PC-3 (cell line): ENCODE measurements at regions not wholly inside any gene's neighbourhood (a gene's known extent, or its start where the extent isn't known, plus 50 kb on each side); places are given as distances from the start of the nearest gene placed in this dataset.

ENCODE experiments used
- ATAC-seq: fragments of 200-7000 bp; cut with Tn5 transposase; 2 replicates; pipeline ENCODE4 v1.9.1; 2020; ENCODE audit warnings: mild to moderate bottlenecking, moderate library complexity
- BruUV-seq: library from RNA; stranded (reverse); fragments of 400-500 nt; replicated peaks from 2 replicates; lab custom pipeline; 2021; lab: Mats Ljungman, UMichigan
- CTCF ChIA-PET: fragments of 300-600 bp; sonication (Branson Sonifier 250); formaldehyde crosslinking; loops from one replicate; lab custom pipeline; 2022; ENCODE audit warnings: antibody characterized with exemption; lab: Charles Lee
- POLR2A ChIA-PET: fragments of 300-600 bp; sonication (Branson Sonifier 250); formaldehyde crosslinking; loops from one replicate; lab custom pipeline; 2022; ENCODE audit warnings: antibody characterized with exemption; ENCODE audit not compliant: unreplicated experiment; lab: Charles Lee
- DNase-seq: peaks from one replicate; pipeline ENCODE4 v3.0.0-alpha.2; 2015
- H2AFZ ChIP-seq: fragments of 300-600 bp; sonication (generic); 2 replicates; pipeline ENCODE4 v1.6.0; 2016; ENCODE audit warnings: antibody characterized with exemption, low read length
- H3F3A ChIP-seq: fragments of 300-600 bp; sonication (generic); one replicate; pipeline ENCODE4 v1.6.0; 2017; ENCODE audit warnings: antibody characterized with exemption, low read length, control low read depth, mild to moderate bottlenecking; ENCODE audit not compliant: unreplicated experiment
- H3K27ac ChIP-seq: fragments of 300-600 bp; sonication (generic); 2 replicates; pipeline ENCODE4 v1.5.1; 2016; ENCODE audit warnings: mild to moderate bottlenecking, low read length
- H3K27me3 ChIP-seq: fragments of 300-600 bp; sonication (generic); 2 replicates; pipeline ENCODE4 v1.6.1; 2016; ENCODE audit warnings: low read length, mixed read lengths
- H3K36me3 ChIP-seq: fragments of 300-600 bp; sonication (generic); 2 replicates; pipeline ENCODE4 v1.6.1; 2016; ENCODE audit warnings: low read depth, mixed run types, low read length, mixed read lengths
- H3K4me1 ChIP-seq: fragments of 300-600 bp; sonication (generic); 2 replicates; pipeline ENCODE4 v1.5.1; 2016; ENCODE audit warnings: low read length; ENCODE audit not compliant: insufficient read depth
- H3K4me2 ChIP-seq: fragments of 300-600 bp; sonication (generic); 2 replicates; pipeline ENCODE4 v1.6.0; 2016; ENCODE audit warnings: low read length
- H3K4me3 ChIP-seq: fragments of 300-600 bp; sonication (generic); 2 replicates; pipeline ENCODE4 v1.5.1; 2016; ENCODE audit warnings: mild to moderate bottlenecking, low read length, mixed read lengths
- H3K79me2 ChIP-seq: fragments of 300-600 bp; sonication (generic); 2 replicates; pipeline ENCODE4 v1.6.1; 2017; ENCODE audit warnings: low read length, mixed read lengths
- H3K9ac ChIP-seq: fragments of 300-600 bp; sonication (generic); 2 replicates; pipeline ENCODE4 v1.6.0; 2016; ENCODE audit warnings: mild to moderate bottlenecking, low read length
- H3K9me2 ChIP-seq: fragments of 300-600 bp; sonication (generic); replicated peaks from 2 replicates; pipeline ENCODE4 v1.6.1; 2016; ENCODE audit warnings: mixed run types, low read length, mixed read lengths
- H3K9me3 ChIP-seq: fragments of 300-600 bp; sonication (generic); 2 replicates; pipeline ENCODE4 v1.6.1; 2016; ENCODE audit warnings: low read length, mixed read lengths
- H4K20me1 ChIP-seq: fragments of 300-600 bp; sonication (generic); 2 replicates; pipeline ENCODE4 v1.6.1; 2016; ENCODE audit warnings: low read length, mixed read lengths
- CTCF ChIP-seq: fragments of 300-600 bp; sonication (generic); conservative IDR thresholded peaks from 2 replicates; pipeline ENCODE4 v1.5.1; 2017; ENCODE audit warnings: antibody characterized with exemption, low read depth, mild to moderate bottlenecking, low read length
- EZH2 ChIP-seq: fragments of 300-600 bp; sonication (generic); IDR thresholded peaks from one replicate; pipeline ENCODE4 v1.6.1; 2017; ENCODE audit warnings: antibody characterized with exemption, mild to moderate bottlenecking, low read length; ENCODE audit not compliant: unreplicated experiment
- EZH2phosphoT487 ChIP-seq: fragments of 300-600 bp; sonication (generic); IDR thresholded peaks from 2 replicates; pipeline ENCODE4 v1.6.1; 2018; ENCODE audit warnings: mild to moderate bottlenecking, antibody characterized with exemption, low read length, borderline replicate concordance
- intact Hi-C: fragments of 100-400 bp; cut with micrococcal nuclease; formaldehyde crosslinking; loops from 2 replicates; pipeline ENCODE4 v1.9.0; 2023

DNA sequence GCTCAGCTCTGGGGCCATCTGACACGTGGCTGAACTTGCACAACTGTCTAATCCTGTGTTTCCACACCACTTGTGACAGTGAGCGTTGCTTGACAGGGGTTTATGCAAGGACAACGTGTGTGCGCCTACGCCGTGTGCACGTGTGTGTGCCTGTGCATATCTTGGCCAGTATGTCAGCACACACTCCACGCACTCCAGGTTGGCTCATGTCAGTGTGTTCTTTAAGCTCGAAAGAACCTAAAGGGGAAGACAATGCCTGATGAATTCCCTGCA is 85.6 kb upstream of the SALL3 start:
- Histone ChIP-seq H3K79me2 (no peaks in the 10 kb centered on the region), H3K9me2 (no peaks in the 10 kb centered on the region), H2AFZ (no peak overlapping the region), H3K27me3 (peaks cover 55% of the 10 kb centered on the region), H3K27ac (no peak overlapping the region), H3K9me3 (0 out of 2 replicates have a peak, but pooled peaks cover 5% of the 10 kb centered on the region), H3K9ac (no peak overlapping the region), H3K36me3 (no peaks in the 10 kb centered on the region), H3K4me1 (no peaks in the 10 kb centered on the region), H4K20me1 (no peaks in the 10 kb centered on the region), H3F3A (no peaks in the 10 kb centered on the region), H3K4me3 (no peak overlapping the region), H3K4me2 (no peak overlapping the region)
- DNase-seq (no peak), ATAC-seq (no peak)
- BruUV-seq, result no TSS peak
- TF ChIP-seq CTCF, result no peak
- no peak for TF ChIP-seq EZH2phosphoT487
- no peak for TF ChIP-seq EZH2
- ChIA-PET CTCF (no interaction called here), POLR2A (no interaction called here)
- intact Hi-C loops, result no loop called here

DNA sequence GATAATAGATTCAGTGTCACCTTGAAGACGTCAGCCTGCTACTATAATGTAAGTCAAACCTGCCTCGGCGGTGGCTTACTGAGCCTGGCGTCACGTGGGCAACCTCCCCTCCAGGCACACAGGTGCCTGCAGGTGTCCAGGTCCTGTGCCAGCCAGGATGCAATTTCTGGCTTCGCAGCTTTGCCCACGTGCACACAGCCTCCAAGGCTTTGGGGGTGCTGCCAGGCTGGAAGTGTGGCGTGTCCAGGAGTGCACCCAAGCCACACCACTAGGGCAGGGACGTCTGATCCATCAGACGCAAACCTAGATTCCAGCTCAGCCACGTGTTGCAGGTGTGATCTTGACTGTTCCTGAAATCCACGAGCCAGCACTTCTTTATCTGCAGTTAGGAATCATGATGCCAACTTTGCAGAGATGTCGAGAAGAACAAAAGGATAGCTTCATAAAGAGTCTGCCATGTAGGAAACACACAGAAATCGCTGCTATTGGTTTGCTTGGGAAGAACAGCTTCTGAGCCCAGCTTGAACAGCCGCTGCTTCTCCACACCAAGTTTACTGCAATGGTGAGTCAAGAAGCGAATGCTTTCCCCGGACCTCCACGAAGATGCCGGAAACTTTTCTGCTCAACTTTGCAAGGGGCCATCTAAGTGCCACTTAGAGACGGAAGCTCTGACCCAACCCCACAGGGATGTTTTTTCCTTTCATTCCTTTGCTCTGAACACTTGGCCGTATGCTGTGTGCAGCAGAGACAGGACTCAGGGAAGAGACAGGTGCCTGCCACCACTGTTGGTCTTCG is 84.2 kb upstream of the SALL3 start:
- Histone ChIP-seq H3K9me2 (no peaks in the 10 kb centered on the region), H3K27me3 (peaks cover 55% of the 10 kb centered on the region), H3K9me3 (no peaks in the 10 kb centered on the region), H3K4me2 (no peak overlapping the region), H3K79me2 (no peaks in the 10 kb centered on the region), H3K27ac (no peak overlapping the region), H2AFZ (no peak overlapping the region), H4K20me1 (no peaks in the 10 kb centered on the region), H3K36me3 (no peaks in the 10 kb centered on the region), H3K4me3 (no peak overlapping the region), H3K9ac (no peak overlapping the region), H3K4me1 (no peaks in the 10 kb centered on the region), H3F3A (no peaks in the 10 kb centered on the region)
- intact Hi-C loops, result no loop called here
- ChIA-PET CTCF (no interaction called here), POLR2A (no interaction called here)
- DNase-seq (no peak), ATAC-seq (no peak)
- no peak for TF ChIP-seq CTCF
- BruUV-seq, result no TSS peak

GRCh38 chr18:78896111-78896905 is 83.3 kb upstream of the SALL3 start:
- POLR2A ChIA-PET, result no interaction called here
- no peaks in the 10 kb centered on the region for H3K9me3 ChIP-seq

More at GRCh38 chr18:78896111-78896905, 83.3 kb upstream of the SALL3 start:
- H3K79me2 ChIP-seq, result no peaks in the 10 kb centered on the region
- no peaks in the 10 kb centered on the region for H3F3A ChIP-seq
- H3K9ac ChIP-seq, result no peak overlapping the region
- H3K27me3 ChIP-seq, result peaks cover 53% of the 10 kb centered on the region
- intact Hi-C loops, result no loop called here
- no TSS peak for BruUV-seq
- H2AFZ ChIP-seq, result no peak overlapping the region
- no peaks in the 10 kb centered on the region for H3K4me1 ChIP-seq
- no peak for TF ChIP-seq CTCF
- TF ChIP-seq EZH2phosphoT487, result no peak
- TF ChIP-seq EZH2, result no peak
- H3K9me2 ChIP-seq, result no peaks in the 10 kb centered on the region
- H3K27ac ChIP-seq, result no peak overlapping the region
- DNase-seq, result no peak
- no peaks in the 10 kb centered on the region for H3K36me3 ChIP-seq
- no peaks in the 10 kb centered on the region for H4K20me1 ChIP-seq
- no peak overlapping the region for H3K4me2 ChIP-seq
- ATAC-seq, result no peak
- H3K4me3 ChIP-seq, result no peak overlapping the region
- CTCF ChIA-PET, result no interaction called here
